ENCODE measurements at regions not wholly inside any gene's neighbourhood (a gene's known extent, or its start where the extent isn't known, plus 50 kb on each side); places are given as distances from the start of the nearest gene placed in this dataset.
"Not testable (repeated sequence)": the region's sequence is repeated elsewhere in the genome, so short reads cannot be mapped to it uniquely, and the experiment has no call there.

DNA sequence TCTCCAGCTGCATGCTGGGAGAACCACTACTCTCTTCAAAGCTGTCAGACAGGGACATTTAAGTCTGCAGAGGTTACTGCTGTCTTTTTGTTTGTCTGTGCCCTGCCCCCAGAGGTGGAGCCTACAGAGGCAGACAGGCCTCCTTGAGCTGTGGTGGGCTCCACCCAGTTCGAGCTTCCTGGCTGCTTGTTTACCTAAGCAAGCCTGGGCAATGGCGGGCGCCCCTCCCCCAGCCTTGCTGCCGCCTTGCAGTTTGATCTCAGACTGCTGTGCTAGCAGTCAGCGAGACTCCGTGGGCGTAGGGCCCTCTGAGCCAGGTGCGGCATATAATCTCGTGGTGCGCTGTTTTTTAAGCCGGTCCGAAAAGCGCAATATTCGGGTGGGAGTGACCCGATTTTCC, 215.0 kb downstream of the STIM2 start:
- DNase-seq (ENCODE audit: low read depth); in situ Hi-C loops (cut with HindIII; ENCODE audit: low pct_unique_long_range_greater_than_20kb, low sequenced_read_pairs): not testable (repeated sequence)

DNA sequence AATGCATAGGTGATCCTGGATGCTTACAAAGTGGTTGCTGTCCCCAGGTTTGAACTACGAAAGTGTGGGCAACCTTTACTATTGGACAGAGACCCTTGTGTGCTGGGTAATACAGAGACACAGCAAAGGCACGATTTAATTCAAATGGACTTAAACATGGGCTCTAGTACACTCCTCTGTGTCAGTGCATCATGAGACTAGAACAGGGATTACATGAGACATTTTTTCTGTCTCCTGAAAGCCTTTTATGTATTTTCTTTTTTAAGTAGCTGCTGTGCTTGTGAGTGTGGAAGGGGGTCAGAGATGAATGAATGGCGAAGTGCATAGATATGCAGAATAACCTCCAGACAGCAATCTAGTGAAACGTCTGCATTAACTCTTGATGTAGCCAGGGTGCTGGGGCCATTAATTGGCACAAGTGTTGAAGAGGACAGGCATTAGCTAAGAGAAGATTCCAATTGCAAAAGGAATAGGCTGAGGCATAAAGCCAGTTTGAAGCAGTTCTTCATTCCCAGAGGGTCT, 218.4 kb downstream of the STIM2 start:
- no peak for DNase-seq (ENCODE audit: low read depth)
- in situ Hi-C loops (cut with HindIII; ENCODE audit: low pct_unique_long_range_greater_than_20kb, low sequenced_read_pairs), result no loop called here

DNA sequence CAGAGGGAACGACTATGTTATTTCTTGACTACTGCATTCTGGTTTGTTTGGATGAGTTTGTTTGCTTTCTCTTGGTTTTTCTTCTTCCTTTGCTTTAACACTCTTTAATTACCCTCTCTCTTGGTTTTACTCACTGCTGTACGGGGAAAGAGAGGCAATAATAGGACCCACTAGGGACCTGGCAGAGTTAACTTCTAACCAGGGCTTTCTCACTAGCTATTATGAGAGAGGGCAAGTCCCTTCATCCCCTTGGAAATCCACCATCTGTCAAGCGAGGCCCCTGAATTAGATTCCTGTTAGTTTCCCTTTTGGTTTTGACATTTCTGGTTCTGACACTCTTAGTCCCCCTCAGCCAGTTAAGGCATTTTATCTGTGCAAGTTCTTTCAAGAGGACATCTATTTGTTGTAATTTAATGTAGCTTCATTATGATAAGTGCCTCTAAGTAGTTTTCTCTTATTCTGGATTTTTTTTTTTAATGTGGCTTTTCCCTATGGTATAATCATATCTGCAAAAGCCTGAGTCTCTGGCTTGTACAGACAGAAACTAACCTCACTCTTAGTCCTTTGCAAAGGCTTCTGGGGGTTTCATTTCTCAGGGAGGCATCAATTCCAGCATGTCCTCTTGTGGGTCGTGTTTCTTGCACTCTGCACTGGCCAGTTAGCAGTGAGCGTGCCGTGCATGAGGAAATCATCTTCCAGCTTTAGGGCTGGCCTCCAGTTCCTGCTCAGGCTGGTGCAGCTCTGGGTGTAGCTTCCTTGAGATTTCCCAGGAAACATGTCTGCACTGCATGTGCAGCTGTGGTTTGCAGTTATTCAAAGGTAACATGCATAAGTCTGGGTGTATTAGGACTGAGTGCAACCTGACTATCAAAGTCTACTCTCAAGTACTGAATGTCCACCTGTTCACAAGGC, 221.3 kb downstream of the STIM2 start:
- in situ Hi-C loops (cut with HindIII; ENCODE audit: low pct_unique_long_range_greater_than_20kb, low sequenced_read_pairs), result no loop called here
- DNase-seq (ENCODE audit: low read depth), result no peak

DNA sequence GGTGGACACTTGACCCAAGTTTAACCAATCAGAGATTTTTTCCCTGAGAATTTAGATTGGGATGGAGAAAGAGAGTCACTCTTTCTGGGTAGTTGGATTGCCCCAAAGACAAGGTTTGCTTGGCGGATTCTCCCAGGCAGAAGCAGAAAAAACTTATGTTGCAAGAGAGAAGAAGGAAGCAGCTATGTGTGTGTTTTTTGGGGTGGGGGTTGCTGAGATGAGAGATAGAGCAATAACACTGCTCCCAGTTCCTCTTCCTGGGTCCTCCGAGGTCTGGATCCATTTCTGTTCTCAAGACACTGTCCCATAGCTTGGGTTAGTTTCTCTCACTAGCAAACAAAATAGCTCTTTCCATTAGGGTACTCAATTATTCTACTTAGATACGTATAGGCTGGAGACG, 222.1 kb downstream of the STIM2 start:
- in situ Hi-C loops (cut with HindIII; ENCODE audit: low pct_unique_long_range_greater_than_20kb, low sequenced_read_pairs), result no loop called here
- no peak for DNase-seq (ENCODE audit: low read depth)

DNA sequence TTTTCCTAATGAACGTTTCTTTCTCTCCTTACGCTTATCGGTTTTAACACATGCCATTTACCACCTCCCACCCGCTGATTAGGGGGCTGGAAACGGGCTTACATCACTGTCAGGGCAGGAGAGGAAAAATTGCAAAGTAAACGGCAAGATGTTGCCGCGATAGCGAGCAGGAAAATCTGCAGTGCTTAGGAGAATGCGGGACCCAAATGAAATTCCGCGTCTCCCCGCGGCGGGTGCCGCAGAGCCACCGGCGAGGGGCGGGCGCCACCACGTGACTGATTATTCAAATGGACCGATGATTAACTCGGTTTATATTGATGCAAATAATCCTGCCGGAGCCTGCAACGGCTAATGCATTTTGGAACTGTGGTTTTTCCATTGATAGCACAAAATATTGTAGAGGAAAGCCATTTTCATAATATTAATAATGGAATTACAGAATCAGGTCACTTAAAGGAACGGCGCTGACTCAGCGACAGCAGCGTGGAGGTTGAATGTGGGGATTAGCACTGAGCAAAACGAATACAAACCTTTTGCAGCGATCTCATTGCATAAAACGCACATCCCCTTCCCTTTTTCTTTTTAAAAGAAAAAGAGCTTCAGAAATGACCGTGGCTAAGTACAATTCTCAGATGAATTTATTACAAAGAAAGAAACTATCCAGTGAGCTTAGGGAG, 224.2 kb downstream of the STIM2 start:
- in situ Hi-C loops (cut with HindIII; ENCODE audit: low pct_unique_long_range_greater_than_20kb, low sequenced_read_pairs), result no loop called here
- DNase-seq (ENCODE audit: low read depth), result no peak

DNA sequence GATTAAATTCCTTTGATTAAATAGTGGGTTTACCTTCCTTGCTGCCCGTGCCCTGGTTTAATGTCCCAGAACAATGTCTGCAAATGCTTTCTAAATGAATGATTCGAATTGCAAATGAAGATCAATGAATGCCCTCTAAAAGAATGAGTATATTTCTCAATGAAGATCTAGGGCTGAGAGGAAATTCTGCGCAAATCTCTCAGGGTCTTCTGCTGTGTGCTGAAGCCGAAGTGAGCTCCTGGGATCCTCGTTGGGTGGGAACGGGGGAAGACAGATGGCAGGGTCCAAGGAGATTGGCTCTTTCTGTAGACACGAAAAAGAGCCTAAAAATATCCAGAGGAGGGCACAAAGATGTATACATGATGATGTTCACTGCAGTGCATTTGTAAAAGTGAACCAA, 224.8 kb downstream of the STIM2 start:
- in situ Hi-C loops (cut with HindIII; ENCODE audit: low pct_unique_long_range_greater_than_20kb, low sequenced_read_pairs), result no loop called here
- DNase-seq (ENCODE audit: low read depth), result no peak

DNA sequence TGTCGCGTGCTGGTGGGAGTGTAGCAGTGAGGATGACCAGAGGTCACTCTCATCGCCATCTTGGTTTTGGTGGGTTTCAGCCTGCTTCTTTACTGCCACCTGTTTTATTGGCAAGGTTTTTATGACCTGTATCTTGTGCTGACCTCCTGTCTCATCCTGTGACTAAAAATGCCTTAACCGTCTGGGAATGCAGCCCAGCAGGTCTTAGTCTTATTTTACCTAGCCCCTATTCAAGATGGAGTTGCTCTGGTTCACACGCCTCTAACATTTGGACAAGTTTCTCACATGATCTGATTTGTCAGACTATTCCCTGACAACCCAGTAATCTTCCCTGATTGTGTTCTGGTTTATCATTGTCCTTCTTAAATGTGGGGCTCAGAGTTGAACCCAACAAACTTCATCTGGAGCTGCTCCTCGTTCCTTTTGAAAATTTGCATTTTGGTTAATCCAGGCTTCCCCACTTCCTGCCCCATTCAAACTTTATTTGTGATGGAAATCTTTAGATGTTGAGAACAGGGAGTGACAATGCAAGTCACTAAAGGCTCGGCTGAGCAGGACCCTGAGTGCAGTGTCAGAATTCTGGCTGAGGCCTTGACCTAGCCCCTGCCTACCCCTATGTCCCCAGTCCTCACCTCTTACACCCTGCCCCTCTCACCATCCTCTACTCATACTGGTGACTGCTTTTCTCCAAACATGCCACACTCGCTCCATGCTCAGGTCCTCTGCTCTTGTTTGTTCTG, 226.8 kb downstream of the STIM2 start:
- no peak for DNase-seq (ENCODE audit: low read depth)
- in situ Hi-C loops (cut with HindIII; ENCODE audit: low pct_unique_long_range_greater_than_20kb, low sequenced_read_pairs), result no loop called here

DNA sequence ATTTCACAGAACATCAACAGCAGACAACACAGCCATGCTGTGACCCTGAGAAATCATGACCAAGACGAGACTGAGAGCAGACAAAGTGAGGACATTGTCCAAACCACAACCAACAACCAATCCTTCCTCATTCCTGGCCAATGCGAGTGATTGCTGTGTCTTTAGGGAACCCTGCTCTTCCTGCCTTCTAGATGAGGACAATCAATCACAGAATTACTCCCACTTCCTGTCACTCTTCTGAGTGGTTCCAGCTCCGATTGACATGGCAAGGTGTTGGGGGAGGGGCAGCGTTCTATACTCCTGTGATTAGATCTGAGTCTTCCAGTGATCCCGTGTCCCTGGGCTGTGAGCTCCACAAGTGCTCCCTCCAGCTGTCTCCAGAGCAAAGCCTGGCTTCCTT, 227.8 kb downstream of the STIM2 start:
- no peak for DNase-seq (ENCODE audit: low read depth)
- in situ Hi-C loops (cut with HindIII; ENCODE audit: low pct_unique_long_range_greater_than_20kb, low sequenced_read_pairs), result no loop called here

DNA sequence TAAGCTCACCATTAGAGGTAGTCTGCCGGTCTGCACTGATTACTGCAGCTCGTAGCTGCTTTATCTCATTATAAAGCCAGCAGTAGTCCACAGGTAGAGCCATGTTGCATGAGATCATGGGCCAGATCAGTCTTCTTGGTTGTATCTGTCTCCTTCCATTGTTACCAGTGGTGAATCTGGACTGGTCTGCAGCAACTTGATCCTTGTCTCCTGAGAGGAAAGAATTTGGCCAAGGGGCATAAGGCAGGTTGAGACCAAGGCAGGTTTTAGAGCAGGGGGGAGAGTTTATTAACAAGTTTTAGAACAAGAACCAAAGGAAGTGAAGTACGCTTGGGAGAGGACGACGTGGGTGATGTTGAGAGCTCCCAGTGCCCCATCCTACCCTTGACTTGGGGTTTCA, 228.5 kb downstream of the STIM2 start:
- in situ Hi-C loops (cut with HindIII; ENCODE audit: low pct_unique_long_range_greater_than_20kb, low sequenced_read_pairs), result no loop called here
- DNase-seq (ENCODE audit: low read depth), result no peak

DNA sequence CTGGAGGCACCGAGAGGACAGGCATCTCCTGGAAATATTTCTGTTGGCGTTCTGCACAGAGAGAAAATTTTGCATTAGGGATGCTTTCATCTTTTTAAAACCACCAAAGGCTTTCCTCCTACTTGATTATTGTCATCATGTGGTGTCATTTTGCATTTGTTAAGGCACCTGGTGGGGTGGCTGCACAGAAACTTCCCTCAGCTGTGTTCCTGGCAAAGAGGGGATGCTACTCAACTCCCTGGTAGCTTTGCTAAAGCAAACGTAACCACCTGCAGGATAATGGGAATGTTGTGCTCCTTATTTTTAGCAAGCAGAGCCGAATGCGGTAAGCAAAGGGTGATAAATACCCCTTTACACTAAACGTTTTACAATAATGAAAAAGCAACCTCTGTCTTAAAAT, 229.8 kb downstream of the STIM2 start:
- no peak for DNase-seq (ENCODE audit: low read depth)
- in situ Hi-C loops (cut with HindIII; ENCODE audit: low pct_unique_long_range_greater_than_20kb, low sequenced_read_pairs), result no loop called here

DNA sequence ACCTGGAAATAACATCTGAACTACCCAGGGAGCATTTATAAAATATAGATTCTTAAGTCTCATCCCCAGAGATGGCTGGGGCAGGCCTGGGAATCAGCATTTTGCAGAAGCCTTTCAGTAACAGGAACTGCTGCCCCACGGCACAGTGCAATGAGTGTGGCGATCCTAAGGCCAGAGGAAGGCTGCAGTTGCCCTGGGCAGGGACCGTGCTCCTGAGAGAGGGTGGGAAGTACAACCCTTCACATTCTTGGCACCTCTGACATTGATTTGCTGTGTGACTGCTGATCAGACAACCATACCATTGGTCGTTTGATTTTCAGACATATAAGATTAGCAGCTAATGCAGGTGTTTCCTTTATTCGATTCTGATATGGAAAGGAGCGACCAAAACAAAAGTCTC, 233.6 kb downstream of the STIM2 start:
- DNase-seq (ENCODE audit: low read depth), result no peak
- in situ Hi-C loops (cut with HindIII; ENCODE audit: low pct_unique_long_range_greater_than_20kb, low sequenced_read_pairs), result no loop called here

DNA sequence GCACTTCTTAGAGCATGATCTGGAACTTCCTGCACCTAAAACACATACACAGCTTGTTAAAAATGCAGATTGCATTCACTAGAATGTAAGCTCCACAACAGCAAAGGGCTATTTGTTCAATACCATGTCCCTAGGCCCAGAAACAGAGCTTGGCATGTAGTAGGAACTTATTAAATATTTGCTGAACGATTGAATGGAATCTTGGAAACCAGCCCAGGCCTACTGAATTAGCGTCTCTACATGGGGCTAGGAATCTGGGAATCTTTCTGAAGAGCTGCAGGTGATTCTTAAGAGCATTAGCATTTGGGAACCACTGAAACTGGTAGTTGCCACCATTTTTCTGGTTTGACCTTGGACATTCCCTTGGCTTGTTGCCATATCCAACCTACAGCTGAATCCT, 234.1 kb downstream of the STIM2 start:
- in situ Hi-C loops (cut with HindIII; ENCODE audit: low pct_unique_long_range_greater_than_20kb, low sequenced_read_pairs), result no loop called here
- DNase-seq (ENCODE audit: low read depth), result no peak

DNA sequence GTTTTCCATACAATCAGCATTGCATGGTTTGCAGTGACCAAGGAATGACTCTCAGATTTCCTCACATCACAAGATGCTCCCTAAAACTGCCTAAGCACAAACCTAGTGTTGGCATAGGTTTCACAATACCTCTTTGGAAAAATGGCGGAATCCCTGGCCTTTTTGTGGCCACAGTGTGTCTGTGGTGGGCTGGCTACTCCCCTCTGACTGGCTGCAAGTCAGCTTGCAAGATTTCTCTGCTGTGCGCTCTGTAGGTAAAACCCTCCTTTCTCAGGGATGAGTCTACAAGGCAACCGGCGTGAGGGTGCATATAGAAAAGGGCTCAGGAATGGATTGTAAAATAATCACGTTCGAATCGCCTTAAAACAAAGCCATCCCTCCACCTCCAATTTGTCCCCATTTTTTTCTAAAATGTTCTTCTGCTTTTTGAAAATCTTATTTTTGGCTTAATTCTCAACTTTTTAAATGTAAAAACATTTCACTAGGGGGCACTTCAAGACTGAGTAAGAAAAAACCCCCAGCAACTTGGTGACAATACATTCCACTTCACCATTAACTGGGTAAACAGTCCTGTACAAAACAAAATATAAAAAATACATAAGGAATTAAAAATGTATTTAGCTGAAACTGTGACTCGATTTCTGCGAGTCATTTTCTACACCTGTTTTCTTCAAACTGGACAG, 235.6 kb downstream of the STIM2 start:
- DNase-seq (ENCODE audit: low read depth), result no peak
- in situ Hi-C loops (cut with HindIII; ENCODE audit: low pct_unique_long_range_greater_than_20kb, low sequenced_read_pairs), result no loop called here

DNA sequence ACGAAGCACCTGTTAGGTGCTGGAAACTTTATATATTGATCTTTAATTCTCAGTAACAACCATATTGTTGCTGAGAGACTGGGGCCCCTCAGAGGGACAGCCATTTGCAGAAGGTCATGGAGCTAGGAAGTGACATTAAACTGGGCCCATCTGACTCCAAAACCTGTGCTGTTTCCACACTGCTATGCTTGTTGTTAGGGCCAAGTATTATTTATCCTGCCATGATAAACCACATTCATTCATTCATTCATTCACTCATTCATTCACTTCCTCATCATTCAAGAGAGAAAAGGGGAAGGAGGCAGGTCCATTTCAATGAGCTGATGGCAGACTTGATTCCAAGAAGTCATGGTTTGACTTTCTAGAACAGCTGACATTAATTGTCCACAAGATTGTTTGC, 237.4 kb downstream of the STIM2 start:
- DNase-seq (ENCODE audit: low read depth), result no peak
- in situ Hi-C loops (cut with HindIII; ENCODE audit: low pct_unique_long_range_greater_than_20kb, low sequenced_read_pairs), result no loop called here

DNA sequence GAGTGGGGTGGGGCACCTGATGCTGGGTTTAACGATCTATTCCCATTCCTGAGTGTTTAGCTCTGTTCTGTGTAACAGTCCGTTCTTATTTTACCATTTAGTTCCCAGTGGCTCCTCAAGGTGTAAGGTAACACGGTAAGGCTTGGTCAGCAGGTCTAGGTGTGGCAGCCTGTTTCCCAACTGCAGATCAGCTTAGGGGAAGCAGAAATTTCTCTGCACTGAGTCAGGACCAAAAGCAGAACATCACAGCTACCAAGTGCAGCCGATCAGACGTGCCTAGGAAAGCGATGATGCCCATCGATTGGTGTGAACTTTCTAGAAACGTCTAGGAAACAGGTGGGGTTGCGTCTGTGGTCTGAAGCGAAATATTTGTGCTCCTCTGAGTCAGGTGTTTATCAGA, 240.1 kb downstream of the STIM2 start:
- no peak for DNase-seq (ENCODE audit: low read depth)
- in situ Hi-C loops (cut with HindIII; ENCODE audit: low pct_unique_long_range_greater_than_20kb, low sequenced_read_pairs), result no loop called here

DNA sequence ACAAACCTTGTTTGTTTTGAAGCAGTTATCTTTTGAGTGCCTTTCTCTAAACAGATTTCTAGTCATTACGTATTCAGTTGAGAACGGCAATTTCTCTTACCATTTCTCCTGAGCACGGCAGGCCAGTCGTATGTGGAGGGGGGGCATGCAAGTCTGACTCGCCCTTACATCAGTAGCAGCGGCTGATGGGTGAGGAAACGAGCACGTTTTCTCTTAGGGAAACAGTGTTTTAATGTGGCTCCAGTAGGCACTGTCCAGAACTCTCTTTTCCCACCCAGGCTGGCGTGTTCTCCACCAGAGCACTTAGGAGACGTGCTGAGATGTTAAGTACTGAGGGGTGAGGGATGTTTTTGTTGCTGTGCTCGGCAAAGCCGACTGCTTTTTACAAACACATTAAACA, 240.5 kb downstream of the STIM2 start:
- in situ Hi-C loops (cut with HindIII; ENCODE audit: low pct_unique_long_range_greater_than_20kb, low sequenced_read_pairs), result no loop called here
- DNase-seq (ENCODE audit: low read depth), result no peak

DNA sequence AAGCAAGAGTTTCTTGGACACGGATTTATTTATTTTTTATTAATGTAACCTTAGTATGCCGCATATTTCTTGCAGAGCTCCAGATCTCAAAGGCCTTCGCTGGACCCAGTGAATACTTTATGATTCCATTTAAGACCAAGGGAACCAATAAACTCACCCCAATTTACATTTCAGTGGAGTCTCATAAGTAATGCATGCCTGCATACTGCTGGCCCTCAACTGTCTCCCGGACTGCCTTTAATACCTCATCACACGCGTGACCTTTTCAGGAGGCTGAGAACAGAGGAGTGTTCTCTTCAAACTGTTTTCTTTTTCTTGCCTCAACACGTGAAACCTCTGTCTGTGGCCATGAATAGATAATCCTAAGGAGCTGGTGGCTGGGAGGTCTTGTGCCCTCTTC, 240.9 kb downstream of the STIM2 start:
- in situ Hi-C loops (cut with HindIII; ENCODE audit: low pct_unique_long_range_greater_than_20kb, low sequenced_read_pairs), result no loop called here
- no peak for DNase-seq (ENCODE audit: low read depth)

DNA sequence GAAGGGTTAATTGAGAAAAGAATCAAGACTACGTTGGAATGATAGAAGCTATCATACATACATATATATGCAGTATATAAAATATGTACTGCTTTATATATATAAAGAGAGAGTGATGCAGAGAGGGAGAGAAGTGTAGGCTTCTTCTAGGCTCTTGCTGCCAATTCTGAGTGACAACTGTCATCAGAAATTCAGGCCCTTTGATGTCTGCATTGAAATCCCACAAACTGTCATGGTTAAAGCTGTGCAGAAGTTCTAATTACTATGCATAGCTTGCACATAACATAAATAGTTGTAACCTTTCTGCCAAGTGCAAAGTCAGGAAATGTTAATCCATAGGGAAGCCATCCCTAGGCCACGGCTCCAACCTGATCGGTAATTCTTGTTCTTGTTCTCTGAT, 251.0 kb downstream of the STIM2 start:
- no peak for DNase-seq (ENCODE audit: low read depth)
- in situ Hi-C loops (cut with HindIII; ENCODE audit: low pct_unique_long_range_greater_than_20kb, low sequenced_read_pairs), result no loop called here
